Neural progenitor cell (in vitro differentiated cells): ENCODE measurements at regions not wholly inside any gene's neighbourhood (a gene's known extent, or its start where the extent isn't known, plus 50 kb on each side); places are given as distances from the start of the nearest gene placed in this dataset.

ENCODE experiments used
- DNase-seq: peaks from one replicate; pipeline ENCODE4 v3.0.0-alpha.2; 2016; ENCODE audit warnings: low spot score
- H2AFZ ChIP-seq: fragments of 200-600 bp; sonication (generic); replicated peaks from 2 replicates; pipeline ENCODE4 v1.6.1; 2016; ENCODE audit warnings: antibody characterized with exemption
- H3F3A ChIP-seq: fragments of 200-600 bp; sonication (generic); 2 replicates; pipeline ENCODE4 v1.6.1; 2016; ENCODE audit warnings: antibody characterized with exemption, low read depth
- H3K27ac ChIP-seq: fragments of 200-600 bp; sonication (generic); 2 replicates; pipeline ENCODE4 v1.5.1; 2016; ENCODE audit warnings: mild to moderate bottlenecking
- H3K27me3 ChIP-seq: fragments of 200-600 bp; sonication (generic); 2 replicates; pipeline ENCODE4 v1.6.1; 2016; ENCODE audit warnings: mild to moderate bottlenecking, moderate library complexity
- H3K36me3 ChIP-seq: fragments of 200-600 bp; sonication (generic); 2 replicates; pipeline ENCODE4 v1.5.1; 2016
- H3K4me1 ChIP-seq: fragments of 200-600 bp; sonication (generic); 2 replicates; pipeline ENCODE4 v1.6.1; 2016; ENCODE audit warnings: mixed run types
- H3K4me2 ChIP-seq: fragments of 200-600 bp; sonication (generic); 2 replicates; pipeline ENCODE4 v1.6.1; 2016
- H3K4me3 ChIP-seq: fragments of 200-600 bp; sonication (generic); 2 replicates; pipeline ENCODE4 v1.5.1; 2016
- H3K79me2 ChIP-seq: fragments of 200-600 bp; sonication (generic); 2 replicates; pipeline ENCODE4 v1.6.1; 2016; ENCODE audit warnings: low read depth
- H3K9ac ChIP-seq: fragments of 200-600 bp; sonication (generic); 2 replicates; pipeline ENCODE4 v1.6.1; 2016
- H3K9me3 ChIP-seq: fragments of 200-600 bp; sonication (generic); 2 replicates; pipeline ENCODE4 v1.5.1; 2016; ENCODE audit warnings: low read depth
- H4K20me1 ChIP-seq: fragments of 200-600 bp; sonication (generic); 2 replicates; pipeline ENCODE4 v1.6.1; 2016; ENCODE audit warnings: low read depth
- H3K27ac Mint-ChIP-seq: 3 replicates; pipeline ENCODE4 v1.8.0; 2021; ENCODE audit warnings: mixed read lengths
- H3K27me3 Mint-ChIP-seq: 2 replicates; pipeline ENCODE4 v1.8.0; 2022; ENCODE audit warnings: low read depth, mild to moderate bottlenecking, inconsistent platforms, moderate library complexity, mixed read lengths; ENCODE audit not compliant: insufficient read depth
- H3K36me3 Mint-ChIP-seq: 3 replicates; pipeline ENCODE4 v1.8.0; 2021; ENCODE audit warnings: mixed read lengths
- H3K4me1 Mint-ChIP-seq: 3 replicates; pipeline ENCODE4 v1.8.0; 2021; ENCODE audit warnings: mixed read lengths
- H3K4me3 Mint-ChIP-seq: 3 replicates; pipeline ENCODE4 v1.8.0; 2021; ENCODE audit warnings: mild to moderate bottlenecking, moderate library complexity, mixed read lengths
- H3K9me3 Mint-ChIP-seq: 3 replicates; pipeline ENCODE4 v1.8.0; 2020; ENCODE audit warnings: mixed read lengths
- CTCF ChIP-seq: fragments of 200-600 bp; sonication (generic); IDR thresholded peaks from 2 replicates; pipeline ENCODE4 v1.5.1; 2017; ENCODE audit warnings: antibody characterized with exemption, mild to moderate bottlenecking
- EZH2 ChIP-seq: fragments of 200-600 bp; sonication (generic); IDR thresholded peaks from 2 replicates; pipeline ENCODE4 v1.6.1; 2017; ENCODE audit warnings: antibody characterized with exemption, mild to moderate bottlenecking, moderate library complexity
- EZH2phosphoT487 ChIP-seq: fragments of 200-600 bp; sonication (generic); IDR thresholded peaks from 2 replicates; pipeline ENCODE4 v1.6.1; 2017; ENCODE audit warnings: antibody characterized with exemption

- peaks cover 3% of the 10 kb centered on the region for H3K9me3 Mint-ChIP-seq
- H3K79me2 ChIP-seq = no peaks in the 10 kb centered on the region
These were observed 991.2 kb downstream of the VRK1 start for GRCh38 chr14:97788364-97788763.

GRCh38 chr14:97788846-97789526 is 991.8 kb downstream of the VRK1 start:
- Histone ChIP-seq H3K9me3 (no peaks in the 10 kb centered on the region), H3K36me3 (no peaks in the 10 kb centered on the region), H3K9ac (no peak overlapping the region), H3K27me3 (no peaks in the 10 kb centered on the region), H3K4me3 (no peak overlapping the region), H3K79me2 (no peaks in the 10 kb centered on the region), H4K20me1 (no peaks in the 10 kb centered on the region), H3K4me2 (no peak overlapping the region), H3K27ac (no peak overlapping the region), H3F3A (peaks cover 4% of the 10 kb centered on the region), H3K4me1 (no peaks in the 10 kb centered on the region), H2AFZ (no peak overlapping the region)
- Mint-ChIP-seq H3K9me3 (peaks cover 3% of the 10 kb centered on the region), H3K4me3 (no peak overlapping the region), H3K27ac (no peak overlapping the region), H3K27me3 (peaks cover 3% of the 10 kb centered on the region), H3K4me1 (no peaks in the 10 kb centered on the region), H3K36me3 (no peaks in the 10 kb centered on the region)
- TF ChIP-seq EZH2phosphoT487 (no peak), EZH2 (no peak), CTCF (no peak)
- no peak for DNase-seq

More at GRCh38 chr14:97788364-97788763, 991.2 kb downstream of the VRK1 start:
- no peaks in the 10 kb centered on the region for H3K36me3 Mint-ChIP-seq
- Histone ChIP-seq H3K27me3 (no peaks in the 10 kb centered on the region), H3K9me3 (no peaks in the 10 kb centered on the region), H3K4me2 (no peak overlapping the region), H2AFZ (no peak overlapping the region), H3K4me1 (no peaks in the 10 kb centered on the region), H4K20me1 (no peaks in the 10 kb centered on the region), H3K4me3 (no peak overlapping the region), H3F3A (peaks cover 4% of the 10 kb centered on the region), H3K9ac (no peak overlapping the region), H3K36me3 (no peaks in the 10 kb centered on the region), H3K27ac (no peak overlapping the region)
- H3K4me3 Mint-ChIP-seq = no peak overlapping the region
- H3K27ac Mint-ChIP-seq = no peak overlapping the region
- no peak for TF ChIP-seq EZH2phosphoT487
- no peak for DNase-seq
- no peaks in the 10 kb centered on the region for H3K4me1 Mint-ChIP-seq
- peaks cover 3% of the 10 kb centered on the region for H3K27me3 Mint-ChIP-seq

- no peak for DNase-seq
- H3K27me3 Mint-ChIP-seq = peaks cover 4% of the 10 kb centered on the region
- Histone ChIP-seq H3K27ac (no peak overlapping the region), H3K79me2 (no peaks in the 10 kb centered on the region), H3K36me3 (no peaks in the 10 kb centered on the region), H4K20me1 (no peaks in the 10 kb centered on the region), H3K9me3 (no peaks in the 10 kb centered on the region), H3K4me2 (no peak overlapping the region), H2AFZ (no peak overlapping the region), H3K27me3 (no peaks in the 10 kb centered on the region), H3K9ac (no peak overlapping the region), H3K4me3 (no peak overlapping the region), H3K4me1 (no peaks in the 10 kb centered on the region), H3F3A (peaks cover 4% of the 10 kb centered on the region)
- H3K4me3 Mint-ChIP-seq = no peak overlapping the region
- no peak overlapping the region for H3K27ac Mint-ChIP-seq
- no peaks in the 10 kb centered on the region for H3K9me3 Mint-ChIP-seq
- no peaks in the 10 kb centered on the region for H3K36me3 Mint-ChIP-seq
- TF ChIP-seq CTCF (no peak), EZH2phosphoT487 (no peak), EZH2 (no peak)
- no peaks in the 10 kb centered on the region for H3K4me1 Mint-ChIP-seq
These were observed 993.9 kb downstream of the VRK1 start for GRCh38 chr14:97791072-97791471.

GRCh38 chr14:97791906-97792305 is 994.7 kb downstream of the VRK1 start:
- Histone ChIP-seq H3K4me1 (no peaks in the 10 kb centered on the region), H3K27ac (no peak overlapping the region), H3K36me3 (no peaks in the 10 kb centered on the region), H2AFZ (no peak overlapping the region), H3K9ac (no peak overlapping the region), H4K20me1 (no peaks in the 10 kb centered on the region), H3F3A (peaks cover 4% of the 10 kb centered on the region), H3K79me2 (no peaks in the 10 kb centered on the region), H3K4me2 (no peak overlapping the region), H3K9me3 (no peaks in the 10 kb centered on the region), H3K27me3 (no peaks in the 10 kb centered on the region), H3K4me3 (no peak overlapping the region)
- TF ChIP-seq EZH2phosphoT487 (no peak), EZH2 (no peak), CTCF (no peak)
- no peak for DNase-seq
- no peaks in the 10 kb centered on the region for H3K36me3 Mint-ChIP-seq
- H3K4me1 Mint-ChIP-seq = no peaks in the 10 kb centered on the region
- no peaks in the 10 kb centered on the region for H3K9me3 Mint-ChIP-seq
- no peak overlapping the region for H3K4me3 Mint-ChIP-seq
- peaks cover 6% of the 10 kb centered on the region for H3K27me3 Mint-ChIP-seq
- no peak overlapping the region for H3K27ac Mint-ChIP-seq
